Esophagus squamous epithelium (tissue), 5 donors: ENCODE measurements at regions not wholly inside any gene's neighbourhood (a gene's known extent, or its start where the extent isn't known, plus 50 kb on each side); places are given as distances from the start of the nearest gene placed in this dataset.

Experiments
- DNase-seq: peaks from one replicate; lab custom pipeline; 2025; lab: John Stamatoyannopoulos, UW
- H3K27ac ChIP-seq, 4 donors: fragments of 200-600 bp; sonication (generic); one replicate each; pipeline ENCODE4 v1.5.1; 2016 to 2019; ENCODE audit warnings: mild to moderate bottlenecking in 1 of 4
- H3K27me3 ChIP-seq, 4 donors: fragments of 200-600 bp; sonication (generic); 1 replicate in 3 of 4; 2 replicates in 1 of 4; pipeline versions ENCODE4 v1.5.1 to v1.6.0; 2017 to 2021; ENCODE audit warnings: antibody characterized with exemption in 1 of 4
- H3K36me3 ChIP-seq, 3 donors: fragments of 200-600 bp; sonication (generic); one replicate each; pipeline ENCODE4 v1.5.1; 2016 to 2019
- H3K4me1 ChIP-seq, 3 donors: fragments of 200-600 bp; sonication (generic); one replicate each; pipeline ENCODE4 v1.5.1; 2017 to 2019
- H3K4me3 ChIP-seq, 4 donors: fragments of 200-600 bp; sonication (generic); 1 replicate in 3 of 4; 2 replicates in 1 of 4; pipeline ENCODE4 v1.5.1; 2016 to 2019; ENCODE audit warnings: mild to moderate bottlenecking in 2 of 4, moderate library complexity in 1 of 4
- H3K9me3 ChIP-seq, 3 donors: fragments of 200-600 bp; sonication (generic); one replicate each; pipeline ENCODE4 v1.5.1; 2016 to 2019
- POLR2A ChIP-seq, 4 donors: fragments of 450-650 bp; IDR thresholded peaks; one replicate each; pipeline ENCODE4 v1.6.1; 2017; ENCODE audit warnings: antibody characterized with exemption in 4 of 4, mild to moderate bottlenecking in 4 of 4, moderate library complexity in 3 of 4
- WGBS, 2 donors: methylation state at CpG; one replicate each; pipeline ENCODE4 v1.1.5; 2018; 5-methylcytosine and 5-hydroxymethylcytosine counted together
- intact Hi-C: fragments of 100-400 bp; cut with DNase I; formaldehyde crosslinking; loops from one replicate; pipeline ENCODE4 v1.15.0; 2022
- TF ChIP-seq, protein P1 (sequence below), 6 experiments: fragments of 450-650 bp in 4 of 6; fragments of 200-600 bp in 2 of 6; sonication (generic) in 2 of 6; IDR thresholded peaks; one replicate each; pipeline ENCODE4 v1.5.1; 2016 to 2019; ENCODE audit warnings: antibody characterized with exemption in 6 of 6, mild to moderate bottlenecking in 4 of 6, moderate library complexity in 4 of 6
- donor health status: DM: yes; HTN: yes; CAD: no.

DNA sequence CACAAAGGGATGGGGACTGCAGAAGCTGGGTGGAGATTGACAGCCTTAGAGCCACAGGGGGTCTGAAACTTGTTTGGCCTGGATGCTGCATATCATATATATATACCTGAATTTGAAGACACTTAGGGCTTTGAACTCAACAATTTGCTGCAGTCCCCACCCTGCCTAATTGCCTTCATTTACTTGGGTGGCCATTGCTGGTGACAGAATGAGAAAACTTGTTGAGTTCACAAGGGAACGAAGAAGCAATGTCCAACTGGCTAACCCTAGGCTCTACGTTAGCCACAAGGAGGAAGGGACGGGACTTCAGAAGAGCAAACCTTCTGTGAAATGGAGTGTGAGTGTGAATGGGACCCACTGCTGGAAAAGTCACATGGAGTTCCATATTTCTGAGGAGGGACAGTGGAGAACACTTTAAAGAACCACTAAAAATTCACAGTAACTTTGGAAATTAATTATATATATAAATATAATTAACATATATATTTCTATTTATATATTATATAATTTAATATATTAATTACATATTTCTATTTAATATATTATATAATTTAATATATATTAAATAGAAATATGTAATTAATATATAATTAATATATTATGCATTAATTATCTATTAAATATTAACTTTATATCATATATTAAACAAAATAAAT lies 215.3 kb upstream of the SOX9 start:
- no peaks in the 10 kb centered on the region for H3K4me1 ChIP-seq
- no peaks in the 10 kb centered on the region for H3K27me3 ChIP-seq
- no peaks in the 10 kb centered on the region for H3K9me3 ChIP-seq
- intact Hi-C loops = no loop called here
- TF ChIP-seq POLR2A (IDR thresholded peaks at IDR 0.05) = no peak
- TF ChIP-seq, protein P1, sequence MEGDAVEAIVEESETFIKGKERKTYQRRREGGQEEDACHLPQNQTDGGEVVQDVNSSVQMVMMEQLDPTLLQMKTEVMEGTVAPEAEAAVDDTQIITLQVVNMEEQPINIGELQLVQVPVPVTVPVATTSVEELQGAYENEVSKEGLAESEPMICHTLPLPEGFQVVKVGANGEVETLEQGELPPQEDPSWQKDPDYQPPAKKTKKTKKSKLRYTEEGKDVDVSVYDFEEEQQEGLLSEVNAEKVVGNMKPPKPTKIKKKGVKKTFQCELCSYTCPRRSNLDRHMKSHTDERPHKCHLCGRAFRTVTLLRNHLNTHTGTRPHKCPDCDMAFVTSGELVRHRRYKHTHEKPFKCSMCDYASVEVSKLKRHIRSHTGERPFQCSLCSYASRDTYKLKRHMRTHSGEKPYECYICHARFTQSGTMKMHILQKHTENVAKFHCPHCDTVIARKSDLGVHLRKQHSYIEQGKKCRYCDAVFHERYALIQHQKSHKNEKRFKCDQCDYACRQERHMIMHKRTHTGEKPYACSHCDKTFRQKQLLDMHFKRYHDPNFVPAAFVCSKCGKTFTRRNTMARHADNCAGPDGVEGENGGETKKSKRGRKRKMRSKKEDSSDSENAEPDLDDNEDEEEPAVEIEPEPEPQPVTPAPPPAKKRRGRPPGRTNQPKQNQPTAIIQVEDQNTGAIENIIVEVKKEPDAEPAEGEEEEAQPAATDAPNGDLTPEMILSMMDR (IDR thresholded peaks at IDR 0.05) = no peak
- H3K36me3 ChIP-seq = no peaks in the 10 kb centered on the region
- no peak overlapping the region for H3K4me3 ChIP-seq
- H3K27ac ChIP-seq = no peak overlapping the region
- no peak for DNase-seq
- 88 to 95% methylated on average over 3 of the region's 3 CpGs for WGBS, 2 donors

DNA sequence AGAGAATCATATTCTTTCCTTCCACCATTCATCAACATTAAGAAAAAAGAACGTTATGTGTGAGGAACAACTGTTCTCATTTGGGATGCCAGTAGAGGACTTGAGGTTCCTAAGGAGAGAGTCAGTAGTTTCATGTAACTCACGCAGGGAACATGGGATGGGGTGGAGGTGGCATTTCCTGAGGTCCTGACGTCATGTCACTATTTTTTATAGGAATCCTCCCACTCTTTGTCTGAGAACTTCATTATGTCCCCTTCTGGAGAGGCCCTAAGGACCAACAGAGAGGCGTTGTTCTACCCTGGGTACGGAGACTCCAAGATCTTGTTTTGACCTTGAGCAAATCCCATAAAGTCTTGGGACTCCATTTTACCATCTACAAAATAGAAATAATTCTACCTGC lies 211.7 kb upstream of the SOX9 start:
- intact Hi-C loops = no loop called here
- H3K4me1 ChIP-seq = no peaks in the 10 kb centered on the region
- no peaks in the 10 kb centered on the region for H3K36me3 ChIP-seq
- no peak for TF ChIP-seq POLR2A (IDR thresholded peaks at IDR 0.05)
- H3K27ac ChIP-seq = no peak overlapping the region
- H3K27me3 ChIP-seq = no peaks in the 10 kb centered on the region
- no peak overlapping the region for H3K4me3 ChIP-seq
- WGBS, 2 donors = 79 to 87% methylated on average over 5 of the region's 5 CpGs
- DNase-seq = no peak
- no peaks in the 10 kb centered on the region for H3K9me3 ChIP-seq

DNA sequence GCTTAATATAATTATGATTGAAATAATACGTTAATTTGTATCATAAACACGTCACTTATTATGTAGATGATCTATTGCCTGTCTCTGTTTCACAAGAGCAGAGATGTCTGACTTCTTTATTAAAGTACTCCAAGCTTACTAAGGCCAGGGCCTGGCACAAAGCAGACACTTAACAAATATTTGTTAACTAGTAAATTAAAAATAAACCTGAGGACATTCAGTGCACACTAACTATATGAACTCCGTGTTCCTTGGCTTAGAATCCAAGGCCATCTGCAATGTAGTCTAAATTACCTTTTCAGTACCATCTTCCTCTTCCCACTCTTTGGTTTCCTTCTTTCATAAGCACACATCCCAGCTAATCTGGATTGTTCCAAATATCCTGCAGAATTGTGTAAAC lies 210.8 kb upstream of the SOX9 start:
- Histone ChIP-seq H3K4me3 (no peak overlapping the region), H3K27ac (no peak overlapping the region), H3K4me1 (no peaks in the 10 kb centered on the region), H3K27me3 (no peaks in the 10 kb centered on the region), H3K9me3 (no peaks in the 10 kb centered on the region), H3K36me3 (no peaks in the 10 kb centered on the region)
- TF ChIP-seq, protein P1 (IDR thresholded peaks at IDR 0.05) = no peak
- TF ChIP-seq POLR2A (IDR thresholded peaks at IDR 0.05) = no peak
- intact Hi-C loops = no loop called here
- 62 to 69% methylated on average over 3 of the region's 3 CpGs for WGBS, 2 donors
- DNase-seq = no peak

DNA sequence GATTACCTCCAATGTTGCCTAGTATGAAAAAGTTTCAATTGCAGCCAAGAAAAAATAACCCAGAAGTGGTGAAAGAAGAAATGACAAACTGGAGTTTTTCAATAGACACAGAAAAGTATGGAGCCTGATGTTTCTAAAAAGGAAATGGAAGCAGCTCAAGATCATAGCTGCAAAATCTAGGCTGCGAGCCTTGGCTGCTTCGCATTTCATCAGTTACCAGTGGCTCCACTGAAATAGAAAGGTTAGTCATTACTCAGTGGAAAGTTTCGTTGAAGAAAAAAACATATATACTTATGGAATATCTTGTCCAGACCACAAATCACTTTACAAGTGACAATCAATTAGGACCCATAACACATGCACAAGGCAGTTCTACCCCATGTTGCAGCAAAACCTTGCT lies 206.8 kb upstream of the SOX9 start:
- Histone ChIP-seq H3K36me3 (no peaks in the 10 kb centered on the region), H3K4me1 (no peaks in the 10 kb centered on the region), H3K27me3 (no peaks in the 10 kb centered on the region), H3K9me3 (no peaks in the 10 kb centered on the region), H3K4me3 (no peak overlapping the region), H3K27ac (no peak overlapping the region)
- DNase-seq = no peak
- 76 to 87% methylated on average over 3 of the region's 3 CpGs for WGBS, 2 donors
- intact Hi-C loops = no loop called here
- no peak for TF ChIP-seq POLR2A (IDR thresholded peaks at IDR 0.05)
- TF ChIP-seq, protein P1 (IDR thresholded peaks at IDR 0.05) = no peak

DNA sequence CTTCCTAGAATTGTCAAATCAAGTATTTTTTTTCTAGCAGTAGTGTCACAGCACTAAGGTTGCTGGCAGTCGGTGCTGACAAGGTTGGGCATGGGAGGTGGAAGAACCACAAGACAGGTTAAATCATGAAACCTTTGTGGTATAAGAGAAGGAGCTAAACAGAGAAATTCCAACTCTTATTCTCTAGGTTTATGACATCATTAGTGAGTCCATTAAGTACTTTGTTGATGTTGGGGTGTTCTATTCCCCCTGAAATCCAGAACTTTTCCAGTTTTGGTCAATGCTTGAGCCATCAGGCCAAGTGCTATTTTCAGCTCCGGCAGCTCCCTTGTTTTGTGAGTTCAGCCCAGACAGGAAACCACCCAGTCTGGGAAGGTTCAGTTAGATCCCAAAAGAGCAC lies 206.0 kb upstream of the SOX9 start:
- intact Hi-C loops = no loop called here

More for the DNA sequence above, 206.0 kb upstream of the SOX9 start:
- WGBS, 2 donors = 51 to 70% methylated on average over 2 of the region's 2 CpGs
- Histone ChIP-seq H3K27me3 (no peaks in the 10 kb centered on the region), H3K27ac (no peak overlapping the region), H3K36me3 (no peaks in the 10 kb centered on the region), H3K4me3 (no peak overlapping the region), H3K4me1 (no peaks in the 10 kb centered on the region), H3K9me3 (no peaks in the 10 kb centered on the region)
- TF ChIP-seq, protein P1 (IDR thresholded peaks at IDR 0.05) = no peak
- TF ChIP-seq POLR2A (IDR thresholded peaks at IDR 0.05) = no peak
- no peak for DNase-seq
